ENCODE measurements at regions not wholly inside any gene's neighbourhood (a gene's known extent, or its start where the extent isn't known, plus 50 kb on each side); places are given as distances from the start of the nearest gene placed in this dataset.
A peak's percentile ranks its signal among the peaks of the same experiment; 100 is the strongest.

DNA sequence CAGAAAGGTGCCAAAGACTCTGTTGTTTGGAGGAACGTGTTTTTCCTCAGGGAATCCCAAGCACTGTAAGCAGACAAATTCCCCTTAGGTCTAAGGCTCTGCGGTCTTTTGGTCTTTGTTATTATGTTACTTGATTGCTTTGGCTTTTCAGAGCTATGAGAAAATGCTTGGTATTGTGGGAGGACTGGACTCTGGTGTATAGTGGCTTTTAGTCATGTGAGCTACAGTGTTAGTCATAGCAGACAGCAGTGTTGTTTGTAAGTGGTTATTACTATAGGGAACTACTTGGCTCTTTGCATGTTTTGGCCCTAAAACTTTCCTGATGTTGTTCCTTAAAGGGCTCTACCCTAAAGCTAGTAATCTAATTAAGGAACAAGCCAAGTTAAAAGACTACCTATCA lies 956.2 kb upstream of the LRATD1 start:
- TF ChIP-seq GATA3 (IDR thresholded peaks at IDR 0.05; ENCODE audit: low read depth, low read length): no peak
- TF ChIP-seq GATA2 (IDR thresholded peaks at IDR 0.05; ENCODE audit: low read depth, low read length): no peak

GRCh38 chr2:13681936-13682335 lies 950.6 kb upstream of the LRATD1 start:
- TF ChIP-seq GATA3 (IDR thresholded peaks at IDR 0.05; ENCODE audit: low read depth, low read length) (no peak), GATA2 (IDR thresholded peaks at IDR 0.05; ENCODE audit: low read depth, low read length) (no peak)

GRCh38 chr2:13682540-13683272 lies 949.8 kb upstream of the LRATD1 start:
- TF ChIP-seq GATA3 (IDR thresholded peaks at IDR 0.05; ENCODE audit: low read depth, low read length): no peak
- 0 out of 2 replicates have a peak, but pooled peaks have one; percentile 4 for TF ChIP-seq GATA2 (IDR thresholded peaks at IDR 0.05; ENCODE audit: low read depth, low read length)

- TF ChIP-seq GATA2 (IDR thresholded peaks at IDR 0.05; ENCODE audit: low read depth, low read length): no peak
- no peak for TF ChIP-seq GATA3 (IDR thresholded peaks at IDR 0.05; ENCODE audit: low read depth, low read length)
These were observed 946.3 kb upstream of the LRATD1 start for GRCh38 chr2:13686262-13686661.

- TF ChIP-seq GATA3 (IDR thresholded peaks at IDR 0.05; ENCODE audit: low read depth, low read length) (no peak), GATA2 (IDR thresholded peaks at IDR 0.05; ENCODE audit: low read depth, low read length) (no peak)
These were observed 937.8 kb upstream of the LRATD1 start for GRCh38 chr2:13694673-13695072.

- TF ChIP-seq GATA2 (IDR thresholded peaks at IDR 0.05; ENCODE audit: low read depth, low read length) (no peak), GATA3 (IDR thresholded peaks at IDR 0.05; ENCODE audit: low read depth, low read length) (no peak)
These were observed 935.9 kb upstream of the LRATD1 start for GRCh38 chr2:13696601-13697000.

DNA sequence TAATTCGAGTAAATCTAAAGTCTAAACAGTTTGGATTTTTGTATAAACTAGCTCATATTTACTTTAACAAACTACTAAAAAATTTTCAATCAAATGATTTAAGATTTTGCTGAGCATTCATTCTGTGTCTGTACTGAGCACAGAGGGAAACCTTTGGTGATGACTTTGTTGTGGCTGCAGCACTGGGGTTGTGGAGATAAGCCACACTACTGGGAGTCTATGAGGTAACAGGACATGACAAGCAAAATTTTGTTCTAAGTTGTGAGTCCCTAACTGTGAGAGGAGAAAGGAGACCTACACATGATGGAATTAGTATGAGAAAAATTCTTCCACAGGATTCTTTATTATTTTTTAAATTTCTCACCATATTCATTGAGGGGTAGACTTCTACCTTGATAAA lies 933.7 kb upstream of the LRATD1 start:
- TF ChIP-seq GATA2 (IDR thresholded peaks at IDR 0.05; ENCODE audit: low read depth, low read length) (no peak), GATA3 (IDR thresholded peaks at IDR 0.05; ENCODE audit: low read depth, low read length) (no peak)

DNA sequence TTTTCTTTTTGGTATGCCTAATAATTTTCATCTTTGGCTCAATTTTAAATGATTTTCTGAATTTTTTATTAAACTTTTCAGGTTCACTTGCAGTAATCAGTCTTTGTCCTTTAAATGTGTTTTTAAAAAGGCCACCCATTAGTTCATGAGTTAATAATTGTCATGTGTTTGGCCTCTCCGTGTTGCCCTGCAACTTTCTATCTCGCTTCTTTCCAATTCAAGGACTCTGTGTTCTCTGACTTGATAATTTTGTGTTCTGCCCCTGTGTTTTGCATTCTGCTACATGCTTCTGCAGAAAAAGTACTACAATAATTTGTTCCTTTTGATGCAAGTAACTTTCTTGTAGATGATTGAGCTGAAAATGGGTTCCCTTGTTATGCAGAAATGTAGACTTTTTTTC lies 921.4 kb upstream of the LRATD1 start:
- TF ChIP-seq GATA3 (IDR thresholded peaks at IDR 0.05; ENCODE audit: low read depth, low read length) (no peak), GATA2 (IDR thresholded peaks at IDR 0.05; ENCODE audit: low read depth, low read length) (no peak)

DNA sequence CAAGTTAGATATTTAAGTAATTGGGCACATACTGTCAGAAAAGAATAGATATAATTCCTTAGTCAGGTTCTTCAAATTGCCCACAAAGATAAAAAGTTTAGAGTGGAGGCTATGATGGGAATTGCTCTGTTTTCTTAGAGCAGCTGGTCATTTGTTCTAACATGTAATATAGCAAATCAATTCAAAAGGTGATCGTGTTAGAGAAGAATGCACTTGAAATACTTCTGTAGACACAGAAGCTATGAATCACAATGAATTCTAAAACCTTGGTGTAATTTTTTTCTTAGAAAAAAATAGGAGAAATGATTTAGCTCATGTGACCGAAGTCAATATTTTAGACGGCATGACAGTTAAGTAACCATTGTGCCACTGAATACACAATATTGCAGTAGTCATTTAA lies 918.1 kb upstream of the LRATD1 start:
- TF ChIP-seq GATA3 (IDR thresholded peaks at IDR 0.05; ENCODE audit: low read depth, low read length): no peak
- no peak for TF ChIP-seq GATA2 (IDR thresholded peaks at IDR 0.05; ENCODE audit: low read depth, low read length)

DNA sequence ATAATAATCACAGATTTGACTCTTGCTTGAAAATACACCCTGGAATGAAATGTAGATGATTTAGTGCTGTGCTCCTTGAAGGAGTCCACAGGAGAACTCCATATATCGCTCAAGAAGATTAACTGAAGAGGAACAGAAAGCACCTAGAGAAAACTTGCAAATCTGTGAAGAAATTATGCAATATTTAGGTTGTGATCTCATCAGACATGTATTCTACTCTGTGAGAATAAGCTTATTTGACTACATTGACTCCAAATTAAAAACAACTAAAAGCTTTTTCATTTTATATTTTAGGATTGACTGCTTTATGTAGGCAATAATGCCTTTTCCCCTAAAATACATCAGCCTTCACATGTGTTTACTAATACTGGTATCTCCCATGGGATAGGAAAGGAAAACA lies 906.6 kb upstream of the LRATD1 start:
- TF ChIP-seq GATA2 (IDR thresholded peaks at IDR 0.05; ENCODE audit: low read depth, low read length) (no peak), GATA3 (IDR thresholded peaks at IDR 0.05; ENCODE audit: low read depth, low read length) (no peak)

GRCh38 chr2:13745330-13745729 lies 887.2 kb upstream of the LRATD1 start:
- TF ChIP-seq GATA2 (IDR thresholded peaks at IDR 0.05; ENCODE audit: low read depth, low read length): no peak
- TF ChIP-seq GATA3 (IDR thresholded peaks at IDR 0.05; ENCODE audit: low read depth, low read length): no peak

DNA sequence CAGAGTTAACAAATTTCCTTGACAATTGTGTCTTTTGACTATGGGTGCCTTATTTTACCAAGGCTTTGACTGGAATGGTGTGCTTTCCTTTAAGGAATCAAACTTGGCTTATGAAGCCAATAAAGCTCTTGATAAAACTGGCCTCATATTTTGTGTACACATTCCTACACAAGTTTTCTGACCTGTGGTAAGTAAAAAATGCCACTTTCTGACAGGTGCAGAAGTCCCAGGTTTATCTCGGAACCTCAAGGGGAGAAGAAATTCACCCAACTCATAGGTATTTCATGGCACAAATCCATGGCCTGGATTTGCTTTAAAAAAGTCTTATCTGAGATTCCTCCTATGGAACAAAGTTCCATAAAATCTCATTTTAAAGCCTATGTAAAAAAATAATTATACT lies 880.6 kb upstream of the LRATD1 start:
- TF ChIP-seq GATA2 (IDR thresholded peaks at IDR 0.05; ENCODE audit: low read depth, low read length): no peak
- no peak for TF ChIP-seq GATA3 (IDR thresholded peaks at IDR 0.05; ENCODE audit: low read depth, low read length)

- TF ChIP-seq GATA2 (IDR thresholded peaks at IDR 0.05; ENCODE audit: low read depth, low read length) (no peak), GATA3 (IDR thresholded peaks at IDR 0.05; ENCODE audit: low read depth, low read length) (no peak)
These were observed 874.1 kb upstream of the LRATD1 start for GRCh38 chr2:13758412-13758811.

- TF ChIP-seq GATA2 (IDR thresholded peaks at IDR 0.05; ENCODE audit: low read depth, low read length): no peak
- TF ChIP-seq GATA3 (IDR thresholded peaks at IDR 0.05; ENCODE audit: low read depth, low read length): no peak
These were observed 864.2 kb upstream of the LRATD1 start for GRCh38 chr2:13768274-13768673.

GRCh38 chr2:13770279-13770678 lies 862.2 kb upstream of the LRATD1 start:
- no peak for TF ChIP-seq GATA3 (IDR thresholded peaks at IDR 0.05; ENCODE audit: low read depth, low read length)
- TF ChIP-seq GATA2 (IDR thresholded peaks at IDR 0.05; ENCODE audit: low read depth, low read length): no peak

- no peak for TF ChIP-seq GATA2 (IDR thresholded peaks at IDR 0.05; ENCODE audit: low read depth, low read length)
- TF ChIP-seq GATA3 (IDR thresholded peaks at IDR 0.05; ENCODE audit: low read depth, low read length): no peak
These were observed 852.5 kb upstream of the LRATD1 start for GRCh38 chr2:13779996-13780395.

All from SH-SY5Y (cell line).